AG10803 (cell line): ENCODE measurements at regions not wholly inside any gene's neighbourhood (a gene's known extent, or its start where the extent isn't known, plus 50 kb on each side); places are given as distances from the start of the nearest gene placed in this dataset.

Experiments used
- DNase-seq: peaks from one replicate; pipeline ENCODE4 v3.0.0; 2010; ENCODE audit warnings: low read depth
- H3K4me3 ChIP-seq: 2 replicates; pipeline ENCODE4 v1.5.1; 2011; ENCODE audit warnings: mild to moderate bottlenecking, low read length, control low read depth
- TF ChIP-seq, protein P1 (sequence below): conservative IDR thresholded peaks from 2 replicates; pipeline ENCODE4 v1.5.1; 2011; ENCODE audit warnings: mild to moderate bottlenecking, low read length, control low read depth, inconsistent platforms

DNA sequence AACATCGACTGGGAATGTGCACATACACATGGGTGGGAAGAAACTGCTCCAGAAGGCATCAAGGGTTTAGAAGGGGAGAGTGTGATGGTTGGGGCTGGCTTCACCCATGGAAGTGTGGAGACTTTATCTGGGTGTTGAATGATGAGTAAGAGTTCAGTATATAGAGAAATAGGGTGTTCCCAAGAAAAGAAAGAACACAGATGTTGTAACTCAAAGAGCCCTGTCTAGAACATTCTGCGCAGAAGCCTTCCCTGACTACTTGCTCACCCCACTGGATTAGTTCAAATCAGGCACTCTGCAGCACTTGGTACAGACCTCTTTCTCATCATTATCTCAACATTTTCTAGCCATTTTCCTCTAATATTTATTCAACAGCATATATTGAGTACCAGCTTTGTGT, 491.7 kb downstream of the SNAPC1 start:
- no peak overlapping the region for H3K4me3 ChIP-seq
- DNase-seq = no peak
- TF ChIP-seq, protein P1, sequence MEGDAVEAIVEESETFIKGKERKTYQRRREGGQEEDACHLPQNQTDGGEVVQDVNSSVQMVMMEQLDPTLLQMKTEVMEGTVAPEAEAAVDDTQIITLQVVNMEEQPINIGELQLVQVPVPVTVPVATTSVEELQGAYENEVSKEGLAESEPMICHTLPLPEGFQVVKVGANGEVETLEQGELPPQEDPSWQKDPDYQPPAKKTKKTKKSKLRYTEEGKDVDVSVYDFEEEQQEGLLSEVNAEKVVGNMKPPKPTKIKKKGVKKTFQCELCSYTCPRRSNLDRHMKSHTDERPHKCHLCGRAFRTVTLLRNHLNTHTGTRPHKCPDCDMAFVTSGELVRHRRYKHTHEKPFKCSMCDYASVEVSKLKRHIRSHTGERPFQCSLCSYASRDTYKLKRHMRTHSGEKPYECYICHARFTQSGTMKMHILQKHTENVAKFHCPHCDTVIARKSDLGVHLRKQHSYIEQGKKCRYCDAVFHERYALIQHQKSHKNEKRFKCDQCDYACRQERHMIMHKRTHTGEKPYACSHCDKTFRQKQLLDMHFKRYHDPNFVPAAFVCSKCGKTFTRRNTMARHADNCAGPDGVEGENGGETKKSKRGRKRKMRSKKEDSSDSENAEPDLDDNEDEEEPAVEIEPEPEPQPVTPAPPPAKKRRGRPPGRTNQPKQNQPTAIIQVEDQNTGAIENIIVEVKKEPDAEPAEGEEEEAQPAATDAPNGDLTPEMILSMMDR = no peak

GRCh38 chr14:62269204-62269603, 507.0 kb downstream of the SNAPC1 start:
- no peak for DNase-seq
- TF ChIP-seq, protein P1 = no peak

DNA sequence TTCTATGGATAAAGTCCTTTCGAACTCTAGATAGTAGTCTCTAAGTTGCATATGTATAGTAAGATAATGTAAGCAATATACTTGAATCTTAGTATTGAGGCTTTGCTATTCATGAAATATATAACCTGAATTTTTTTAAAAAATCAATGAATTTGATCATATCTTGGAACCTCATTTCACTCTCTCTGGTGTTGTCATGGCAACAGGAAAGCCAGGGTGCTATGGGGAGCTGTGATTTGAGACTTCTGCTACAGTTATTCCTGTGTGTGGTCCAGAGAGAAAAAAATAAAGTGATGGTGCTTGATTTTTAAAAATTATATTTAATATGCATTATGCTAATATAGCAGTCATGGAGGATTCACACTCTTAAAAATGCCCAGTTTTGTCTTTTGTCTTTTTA, 508.0 kb downstream of the SNAPC1 start:
- H3K4me3 ChIP-seq = no peak overlapping the region
- TF ChIP-seq, protein P1 = no peak
- no peak for DNase-seq

More at GRCh38 chr14:62269204-62269603, 507.0 kb downstream of the SNAPC1 start:
- no peak overlapping the region for H3K4me3 ChIP-seq

DNA sequence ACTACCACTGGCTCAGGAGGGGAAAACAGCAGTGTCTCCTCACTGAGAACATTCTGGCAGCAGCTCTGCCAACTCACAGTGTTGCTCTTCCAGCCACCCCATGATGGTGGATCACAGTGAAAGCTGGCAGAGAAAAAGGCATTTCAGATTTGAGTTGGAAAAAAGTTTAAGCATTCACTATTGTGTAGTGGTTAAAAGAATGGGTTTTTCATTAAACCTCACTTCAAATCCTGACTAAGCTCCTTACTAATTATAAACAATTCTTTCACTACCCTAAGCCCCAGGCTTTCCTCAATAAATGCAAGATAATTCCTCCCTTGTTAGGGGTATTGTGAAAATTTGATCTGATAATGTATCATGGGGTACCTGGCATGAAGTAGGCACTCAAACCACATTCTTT, 518.1 kb downstream of the SNAPC1 start:
- no peak for DNase-seq
- H3K4me3 ChIP-seq = no peak overlapping the region
- TF ChIP-seq, protein P1 = no peak

- H3K4me3 ChIP-seq = no peak overlapping the region
- TF ChIP-seq, protein P1 = no peak
- DNase-seq = no peak
These were observed 521.6 kb downstream of the SNAPC1 start for GRCh38 chr14:62283837-62284236.

DNA sequence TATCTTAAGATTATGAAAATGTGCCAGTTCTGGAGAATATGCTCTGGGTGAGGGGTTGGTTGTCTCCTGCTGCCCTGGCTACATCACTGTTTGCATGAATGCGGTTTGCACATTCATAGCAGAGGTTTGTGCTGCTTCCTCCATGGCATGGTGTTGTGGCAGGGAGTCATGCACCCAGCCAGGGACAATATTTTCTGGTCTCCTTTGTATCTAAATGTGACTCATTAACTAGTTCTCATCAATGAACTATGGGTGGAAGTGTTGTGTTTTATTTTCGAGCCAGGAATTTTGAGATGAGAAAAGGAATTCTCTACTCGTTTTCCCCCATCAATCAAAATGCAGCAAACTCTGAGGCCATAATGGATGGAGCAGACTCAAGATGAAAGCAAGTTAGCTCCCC, 527.3 kb downstream of the SNAPC1 start:
- peak; percentile 54 for DNase-seq

DNA sequence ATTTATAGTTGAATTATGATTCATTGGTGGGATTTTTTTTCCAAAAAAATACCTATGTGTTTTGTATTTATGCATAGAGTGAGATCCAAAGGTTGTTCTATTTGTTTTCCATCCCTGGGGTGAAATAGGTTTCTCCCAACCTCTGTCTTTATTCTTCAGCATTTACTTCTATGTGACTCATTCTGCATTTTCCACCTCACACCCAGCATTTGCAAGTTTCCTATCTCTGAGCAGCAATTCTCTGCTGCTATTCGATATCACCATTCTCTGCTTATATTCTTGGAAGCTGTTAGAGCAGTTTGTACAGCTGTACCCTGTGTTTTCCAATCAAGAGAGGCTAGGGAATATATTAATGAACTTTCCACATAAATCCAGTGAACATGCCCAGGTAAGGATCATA, 538.9 kb downstream of the SNAPC1 start:
- no peak for DNase-seq
- no peak overlapping the region for H3K4me3 ChIP-seq
- TF ChIP-seq, protein P1 = no peak

More for the DNA sequence above, 527.3 kb downstream of the SNAPC1 start:
- no peak overlapping the region for H3K4me3 ChIP-seq
- TF ChIP-seq, protein P1 = no peak
